ENCODE measurements at regions not wholly inside any gene's neighbourhood (a gene's known extent, or its start where the extent isn't known, plus 50 kb on each side); places are given as distances from the start of the nearest gene placed in this dataset.

- ChIA-PET POLR2A (no interaction called here), CTCF (no interaction called here)
- Mint-ChIP-seq H3K4me3 (no peak overlapping the region), H3K9me3 (peaks cover 4% of the 10 kb centered on the region), H3K4me1 (ENCODE audit: low read depth) (no peaks in the 10 kb centered on the region), H3K27ac (no peak overlapping the region), H3K36me3 (ENCODE audit: low read depth) (no peaks in the 10 kb centered on the region), H3K27me3 (no peaks in the 10 kb centered on the region)
- DNase-seq (no peak), ATAC-seq (no peak)
- intact Hi-C loops (cut with micrococcal nuclease): no loop called here
- TF ChIP-seq CTCF (IDR thresholded peaks at IDR 0.05): no peak
These were observed 242.3 kb upstream of the PPARGC1A start for GRCh38 chr4:24131954-24132673.

DNA sequence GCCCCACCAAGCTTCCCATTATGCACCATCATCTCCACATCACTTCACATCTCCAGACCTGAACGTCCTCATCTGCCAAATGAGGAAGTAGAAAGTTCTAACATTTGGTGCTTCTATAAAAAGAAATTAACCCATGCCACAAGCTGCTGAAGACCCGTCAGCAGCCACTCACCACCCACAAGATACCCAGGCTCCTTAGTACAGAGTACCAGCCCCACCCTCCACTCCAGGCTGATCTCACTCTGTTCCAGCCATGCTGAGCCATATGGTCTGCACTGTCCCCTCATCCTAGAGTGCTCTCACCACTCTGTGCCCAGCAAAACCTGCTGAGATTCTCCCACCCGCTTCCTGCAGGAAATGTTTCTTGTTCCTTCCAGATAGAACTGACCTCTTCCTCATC, 240.8 kb upstream of the PPARGC1A start:
- intact Hi-C loops (cut with micrococcal nuclease): no loop called here
- ATAC-seq (no peak), DNase-seq (no peak)
- no peaks in the 10 kb centered on the region for H3K36me3 Mint-ChIP-seq (ENCODE audit: low read depth)
- ChIA-PET CTCF (no interaction called here), POLR2A (no interaction called here)
- no peak for TF ChIP-seq CTCF (IDR thresholded peaks at IDR 0.05)
- no peaks in the 10 kb centered on the region for H3K27me3 Mint-ChIP-seq
- H3K4me3 Mint-ChIP-seq: no peak overlapping the region
- H3K27ac Mint-ChIP-seq: no peak overlapping the region
- H3K4me1 Mint-ChIP-seq (ENCODE audit: low read depth): no peaks in the 10 kb centered on the region
- peaks cover 4% of the 10 kb centered on the region for H3K9me3 Mint-ChIP-seq

DNA sequence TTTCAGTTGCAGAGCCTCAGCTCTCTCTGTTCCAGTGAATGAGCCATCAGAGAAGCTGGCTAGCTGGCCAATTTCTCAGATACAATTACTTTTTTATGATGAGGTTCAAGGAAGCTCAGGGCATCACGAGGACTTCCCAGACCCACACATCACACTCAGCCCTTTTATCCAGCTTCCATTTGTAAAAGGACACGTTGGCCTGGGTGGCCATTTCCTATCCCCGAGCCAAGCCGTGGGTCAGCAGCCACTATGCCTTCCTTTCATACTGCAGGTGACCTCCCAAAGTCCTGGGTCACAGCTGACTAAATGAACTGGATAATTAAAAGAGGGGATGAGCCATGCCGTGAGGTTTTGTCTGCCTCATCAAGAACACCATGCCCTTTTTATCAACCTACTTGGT, 236.9 kb upstream of the PPARGC1A start:
- DNase-seq (no peak), ATAC-seq (no peak)
- H3K36me3 Mint-ChIP-seq (ENCODE audit: low read depth): no peaks in the 10 kb centered on the region
- no peak overlapping the region for H3K27ac Mint-ChIP-seq
- peaks cover 4% of the 10 kb centered on the region for H3K9me3 Mint-ChIP-seq
- no peaks in the 10 kb centered on the region for H3K27me3 Mint-ChIP-seq
- CTCF ChIA-PET: no interaction called here
- intact Hi-C loops (cut with micrococcal nuclease): no loop called here
- H3K4me1 Mint-ChIP-seq (ENCODE audit: low read depth): no peaks in the 10 kb centered on the region
- no peak for TF ChIP-seq CTCF (IDR thresholded peaks at IDR 0.05)
- POLR2A ChIA-PET: no interaction called here
- H3K4me3 Mint-ChIP-seq: no peak overlapping the region

- Mint-ChIP-seq H3K27me3 (no peaks in the 10 kb centered on the region), H3K9me3 (no peaks in the 10 kb centered on the region), H3K36me3 (ENCODE audit: low read depth) (no peaks in the 10 kb centered on the region), H3K4me1 (ENCODE audit: low read depth) (no peaks in the 10 kb centered on the region), H3K4me3 (no peak overlapping the region), H3K27ac (no peak overlapping the region)
- intact Hi-C loops (cut with micrococcal nuclease): no loop called here
- TF ChIP-seq CTCF (IDR thresholded peaks at IDR 0.05): no peak
- ATAC-seq (no peak), DNase-seq (no peak)
- CTCF ChIA-PET: no interaction called here
- POLR2A ChIA-PET: no interaction called here
These were observed 231.7 kb upstream of the PPARGC1A start for GRCh38 chr4:24121395-24122175.

- POLR2A ChIA-PET: no interaction called here
- CTCF ChIA-PET: no interaction called here
- TF ChIP-seq CTCF (IDR thresholded peaks at IDR 0.05): no peak
- no peak for DNase-seq
- Mint-ChIP-seq H3K9me3 (no peaks in the 10 kb centered on the region), H3K36me3 (ENCODE audit: low read depth) (no peaks in the 10 kb centered on the region), H3K27ac (no peak overlapping the region), H3K4me3 (no peak overlapping the region), H3K4me1 (ENCODE audit: low read depth) (no peaks in the 10 kb centered on the region), H3K27me3 (no peaks in the 10 kb centered on the region)
- intact Hi-C loops (cut with micrococcal nuclease): no loop called here
- no peak for ATAC-seq
These were observed 228.1 kb upstream of the PPARGC1A start for GRCh38 chr4:24117975-24118374.
